B cell (primary cell): ENCODE measurements at regions not wholly inside any gene's neighbourhood (a gene's known extent, or its start where the extent isn't known, plus 50 kb on each side); places are given as distances from the start of the nearest gene placed in this dataset.

Source experiments
- CTCF ChIP-seq: fragments of 200-600 bp; IDR thresholded peaks from one replicate; pipeline ENCODE4 v1.8.0; 2022; ENCODE audit warnings: antibody characterized with exemption, mild to moderate bottlenecking
- EZH2 ChIP-seq: IDR thresholded peaks from 2 replicates; pipeline ENCODE4 v1.6.1; 2012; ENCODE audit warnings: borderline replicate concordance, low read depth, mild to moderate bottlenecking, moderate library complexity, low read length; ENCODE audit not compliant: insufficient read depth, poor library complexity, severe bottlenecking

- TF ChIP-seq CTCF: no peak
- no peak for TF ChIP-seq EZH2
Measured at GRCh38 chr6:93073811-93074210, 345.5 kb downstream of the EPHA7 start.
